ENCODE measurements at regions not wholly inside any gene's neighbourhood (a gene's known extent, or its start where the extent isn't known, plus 50 kb on each side); places are given as distances from the start of the nearest gene placed in this dataset.
"Not testable (repeated sequence)": the region's sequence is repeated elsewhere in the genome, so short reads cannot be mapped to it uniquely, and the experiment has no call there.

- in situ Hi-C loops (cut with HindIII; ENCODE audit: low pct_unique_long_range_greater_than_20kb, low sequenced_read_pairs), result no loop called here
- no peak for DNase-seq (ENCODE audit: low read depth, low spot score)
Measured at GRCh38 chr6:86255973-86256372, 613.3 kb upstream of the SYNCRIP start.

- DNase-seq (ENCODE audit: low read depth, low spot score), result no peak
- in situ Hi-C loops (cut with HindIII; ENCODE audit: low pct_unique_long_range_greater_than_20kb, low sequenced_read_pairs), result no loop called here
Measured at GRCh38 chr6:86251106-86251505, 608.4 kb upstream of the SYNCRIP start.

- in situ Hi-C loops (cut with HindIII; ENCODE audit: low pct_unique_long_range_greater_than_20kb, low sequenced_read_pairs), result no loop called here
- DNase-seq (ENCODE audit: low read depth, low spot score), result no peak
Measured at GRCh38 chr6:86217906-86218305, 575.2 kb upstream of the SYNCRIP start.

GRCh38 chr6:86215323-86215722 is 572.6 kb upstream of the SYNCRIP start:
- no peak for DNase-seq (ENCODE audit: low read depth, low spot score)
- in situ Hi-C loops (cut with HindIII; ENCODE audit: low pct_unique_long_range_greater_than_20kb, low sequenced_read_pairs), result no loop called here

- DNase-seq (ENCODE audit: low read depth, low spot score), result no peak
- in situ Hi-C loops (cut with HindIII; ENCODE audit: low pct_unique_long_range_greater_than_20kb, low sequenced_read_pairs), result no loop called here
Measured at GRCh38 chr6:86205980-86206379, 563.3 kb upstream of the SYNCRIP start.

- in situ Hi-C loops (cut with HindIII; ENCODE audit: low pct_unique_long_range_greater_than_20kb, low sequenced_read_pairs), result no loop called here
Measured at GRCh38 chr6:86203044-86203443, 560.4 kb upstream of the SYNCRIP start.

GRCh38 chr6:86193821-86194220 is 551.1 kb upstream of the SYNCRIP start:
- in situ Hi-C loops (cut with HindIII; ENCODE audit: low pct_unique_long_range_greater_than_20kb, low sequenced_read_pairs), result no loop called here

More at GRCh38 chr6:86203044-86203443, 560.4 kb upstream of the SYNCRIP start:
- DNase-seq (ENCODE audit: low read depth, low spot score), result no peak

GRCh38 chr6:86192123-86192522 is 549.4 kb upstream of the SYNCRIP start:
- in situ Hi-C loops (cut with HindIII; ENCODE audit: low pct_unique_long_range_greater_than_20kb, low sequenced_read_pairs), result no loop called here
- peak; percentile 47 for DNase-seq (ENCODE audit: low read depth, low spot score)

More at GRCh38 chr6:86193821-86194220, 551.1 kb upstream of the SYNCRIP start:
- DNase-seq (ENCODE audit: low read depth, low spot score), result no peak

GRCh38 chr6:86175149-86175548 is 532.5 kb upstream of the SYNCRIP start:
- peak; percentile 56 for DNase-seq (ENCODE audit: low read depth, low spot score)
- in situ Hi-C loops (cut with HindIII; ENCODE audit: low pct_unique_long_range_greater_than_20kb, low sequenced_read_pairs), result not testable (repeated sequence)

- in situ Hi-C loops (cut with HindIII; ENCODE audit: low pct_unique_long_range_greater_than_20kb, low sequenced_read_pairs), result no loop called here
Measured at GRCh38 chr6:86154852-86155251, 512.2 kb upstream of the SYNCRIP start.

GRCh38 chr6:86153521-86153920 is 510.8 kb upstream of the SYNCRIP start:
- in situ Hi-C loops (cut with HindIII; ENCODE audit: low pct_unique_long_range_greater_than_20kb, low sequenced_read_pairs), result no loop called here
- no peak for DNase-seq (ENCODE audit: low read depth, low spot score)

More at GRCh38 chr6:86154852-86155251, 512.2 kb upstream of the SYNCRIP start:
- DNase-seq (ENCODE audit: low read depth, low spot score), result no peak

- in situ Hi-C loops (cut with HindIII; ENCODE audit: low pct_unique_long_range_greater_than_20kb, low sequenced_read_pairs), result no loop called here
- DNase-seq (ENCODE audit: low read depth, low spot score), result no peak
Measured at GRCh38 chr6:86152546-86152945, 509.9 kb upstream of the SYNCRIP start.

- DNase-seq (ENCODE audit: low read depth, low spot score), result no peak
Measured at GRCh38 chr6:86148586-86148985, 505.9 kb upstream of the SYNCRIP start.

GRCh38 chr6:86147859-86148258 is 505.2 kb upstream of the SYNCRIP start:
- DNase-seq (ENCODE audit: low read depth, low spot score), result no peak
- in situ Hi-C loops (cut with HindIII; ENCODE audit: low pct_unique_long_range_greater_than_20kb, low sequenced_read_pairs), result no loop called here

More at GRCh38 chr6:86148586-86148985, 505.9 kb upstream of the SYNCRIP start:
- in situ Hi-C loops (cut with HindIII; ENCODE audit: low pct_unique_long_range_greater_than_20kb, low sequenced_read_pairs), result no loop called here

GRCh38 chr6:86147311-86147710 is 504.6 kb upstream of the SYNCRIP start:
- DNase-seq (ENCODE audit: low read depth, low spot score), result no peak
- in situ Hi-C loops (cut with HindIII; ENCODE audit: low pct_unique_long_range_greater_than_20kb, low sequenced_read_pairs), result no loop called here

- in situ Hi-C loops (cut with HindIII; ENCODE audit: low pct_unique_long_range_greater_than_20kb, low sequenced_read_pairs); DNase-seq (ENCODE audit: low read depth, low spot score): not testable (repeated sequence)
Measured at GRCh38 chr6:86146751-86147150, 504.1 kb upstream of the SYNCRIP start.

GRCh38 chr6:86142326-86142725 is 499.6 kb upstream of the SYNCRIP start:
- in situ Hi-C loops (cut with HindIII; ENCODE audit: low pct_unique_long_range_greater_than_20kb, low sequenced_read_pairs), result no loop called here
- DNase-seq (ENCODE audit: low read depth, low spot score), result no peak

- DNase-seq (ENCODE audit: low read depth, low spot score), result no peak
- in situ Hi-C loops (cut with HindIII; ENCODE audit: low pct_unique_long_range_greater_than_20kb, low sequenced_read_pairs), result no loop called here
Measured at GRCh38 chr6:86128130-86128814, 485.6 kb upstream of the SYNCRIP start.

- in situ Hi-C loops (cut with HindIII; ENCODE audit: low pct_unique_long_range_greater_than_20kb, low sequenced_read_pairs), result no loop called here
- DNase-seq (ENCODE audit: low read depth, low spot score), result no peak
Measured at GRCh38 chr6:86122086-86122485, 479.4 kb upstream of the SYNCRIP start.

GRCh38 chr6:86118271-86118670 is 475.6 kb upstream of the SYNCRIP start:
- in situ Hi-C loops (cut with HindIII; ENCODE audit: low pct_unique_long_range_greater_than_20kb, low sequenced_read_pairs), result no loop called here
- no peak for DNase-seq (ENCODE audit: low read depth, low spot score)
